ENCODE measurements at regions not wholly inside any gene's neighbourhood (a gene's known extent, or its start where the extent isn't known, plus 50 kb on each side); places are given as distances from the start of the nearest gene placed in this dataset.
A peak's percentile ranks its signal among the peaks of the same experiment; 100 is the strongest.

GRCh38 chr5:68074048-68074632, 141.4 kb upstream of the PIK3R1 start:
- H3K27ac ChIP-seq, result no peak overlapping the region
- WGBS, 2 donors, result 92 to 95% methylated on average over 1 of the region's 1 CpG
- peaks cover 0 to 4% (median 0%) of the 10 kb centered on the region in 4 donors for H3K4me1 ChIP-seq
- TF ChIP-seq EP300 (IDR thresholded peaks at IDR 0.05) (no peak), POLR2A (IDR thresholded peaks at IDR 0.05) (no peak), CTCF (IDR thresholded peaks at IDR 0.05) (no peak)
- no peaks in the 10 kb centered on the region for H3K27me3 ChIP-seq
- no peaks in the 10 kb centered on the region for H3K9me3 ChIP-seq
- DNase-seq (ENCODE audit: low spot score in 2 of 2), result peak; percentile 29 to 43
- no peaks in the 10 kb centered on the region for H3K36me3 ChIP-seq
- H3K4me3 ChIP-seq, result no peak overlapping the region

GRCh38 chr5:68071736-68072135, 143.8 kb upstream of the PIK3R1 start:
- no peaks in the 10 kb centered on the region for H3K4me1 ChIP-seq

DNA sequence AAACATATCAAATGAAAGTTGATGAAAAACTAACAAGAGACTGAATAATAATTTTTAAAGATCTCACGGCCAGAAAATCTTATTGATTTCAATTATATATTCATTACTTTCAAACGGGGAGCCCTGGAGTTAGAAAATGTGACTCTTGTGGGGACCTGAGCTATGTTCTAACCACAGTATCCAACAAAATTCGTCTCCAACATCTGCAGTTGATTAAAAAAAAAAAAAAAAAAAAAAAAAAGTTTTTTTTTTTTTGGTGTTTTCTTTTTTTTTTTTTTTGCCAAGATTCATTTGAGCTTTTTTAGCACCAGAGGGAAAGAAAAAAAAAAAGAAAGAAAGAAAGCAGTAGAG, 144.3 kb upstream of the PIK3R1 start:
- 56 to 75% methylated on average over 3 of the region's 3 CpGs for WGBS, 2 donors
- peak overlapping the region in 2 of 4 donors; percentile 9 to 59 for H3K27ac ChIP-seq

More at GRCh38 chr5:68071736-68072135, 143.8 kb upstream of the PIK3R1 start:
- 63 to 67% methylated on average over 6 of the region's 6 CpGs for WGBS, 2 donors
- no peaks in the 10 kb centered on the region for H3K9me3 ChIP-seq
- H3K27me3 ChIP-seq, result no peaks in the 10 kb centered on the region
- H3K27ac ChIP-seq, result peak overlapping the region in 2 of 4 donors; percentile 7 to 39
- no peak for DNase-seq (ENCODE audit: low spot score in 2 of 2)
- no peaks in the 10 kb centered on the region for H3K36me3 ChIP-seq
- no peak overlapping the region for H3K4me3 ChIP-seq
- TF ChIP-seq POLR2A (IDR thresholded peaks at IDR 0.05), result no peak

DNA sequence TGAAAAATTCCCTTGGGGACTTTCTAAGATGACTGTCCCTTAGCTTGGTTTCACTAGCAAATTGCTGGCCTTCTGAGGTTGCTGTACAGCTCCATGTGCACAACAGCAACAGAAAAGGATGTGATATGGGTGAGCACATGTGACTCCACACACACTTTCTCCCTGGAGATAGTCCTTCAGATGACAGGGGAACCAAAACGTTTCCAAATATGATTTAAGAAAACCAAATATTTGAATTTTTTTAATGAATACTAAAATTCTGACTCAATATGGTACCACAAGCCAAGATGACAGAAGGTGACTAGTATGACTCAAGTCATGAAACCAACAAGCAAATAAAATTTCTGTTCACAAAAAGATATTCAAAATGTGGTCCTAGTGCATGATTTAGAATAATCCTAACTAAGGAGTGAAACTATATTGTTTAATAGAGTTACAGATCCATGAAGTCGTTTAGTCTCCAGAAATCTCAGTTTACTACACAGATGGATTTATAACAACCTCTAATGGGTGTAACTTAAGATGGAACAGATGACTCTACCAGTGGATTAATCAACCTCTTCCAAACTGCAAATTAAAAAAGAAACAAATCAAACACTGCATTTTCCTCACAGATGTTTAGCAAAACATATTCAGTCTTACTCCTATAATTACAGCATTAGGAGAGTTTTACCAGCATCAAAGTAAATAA, 144.8 kb upstream of the PIK3R1 start:
- TF ChIP-seq EP300 (IDR thresholded peaks at IDR 0.05) (no peak), CTCF (IDR thresholded peaks at IDR 0.05) (no peak), POLR2A (IDR thresholded peaks at IDR 0.05) (no peak)
- peak overlapping the region in 2 of 4 donors; percentile 9 to 59 for H3K27ac ChIP-seq
- no peak overlapping the region for H3K4me3 ChIP-seq
- no peaks in the 10 kb centered on the region for H3K27me3 ChIP-seq
- DNase-seq (ENCODE audit: low spot score in 2 of 2), result no peak
- 41 to 50% methylated on average over 2 of the region's 2 CpGs for WGBS, 2 donors
- peaks cover 0 to 6% (median 0%) of the 10 kb centered on the region in 4 donors for H3K9me3 ChIP-seq
- H3K4me1 ChIP-seq, result no peaks in the 10 kb centered on the region
- H3K36me3 ChIP-seq, result no peaks in the 10 kb centered on the region

More for the DNA sequence above, 144.3 kb upstream of the PIK3R1 start:
- no peaks in the 10 kb centered on the region for H3K4me1 ChIP-seq
- no peak for DNase-seq (ENCODE audit: low spot score in 2 of 2)
- no peak overlapping the region for H3K4me3 ChIP-seq
- no peaks in the 10 kb centered on the region for H3K36me3 ChIP-seq
- no peak for TF ChIP-seq CTCF (IDR thresholded peaks at IDR 0.05)
- TF ChIP-seq POLR2A (IDR thresholded peaks at IDR 0.05), result no peak
- no peak for TF ChIP-seq EP300 (IDR thresholded peaks at IDR 0.05)
- H3K9me3 ChIP-seq, result peaks cover 0 to 1% (median 0%) of the 10 kb centered on the region in 4 donors
- no peaks in the 10 kb centered on the region for H3K27me3 ChIP-seq

DNA sequence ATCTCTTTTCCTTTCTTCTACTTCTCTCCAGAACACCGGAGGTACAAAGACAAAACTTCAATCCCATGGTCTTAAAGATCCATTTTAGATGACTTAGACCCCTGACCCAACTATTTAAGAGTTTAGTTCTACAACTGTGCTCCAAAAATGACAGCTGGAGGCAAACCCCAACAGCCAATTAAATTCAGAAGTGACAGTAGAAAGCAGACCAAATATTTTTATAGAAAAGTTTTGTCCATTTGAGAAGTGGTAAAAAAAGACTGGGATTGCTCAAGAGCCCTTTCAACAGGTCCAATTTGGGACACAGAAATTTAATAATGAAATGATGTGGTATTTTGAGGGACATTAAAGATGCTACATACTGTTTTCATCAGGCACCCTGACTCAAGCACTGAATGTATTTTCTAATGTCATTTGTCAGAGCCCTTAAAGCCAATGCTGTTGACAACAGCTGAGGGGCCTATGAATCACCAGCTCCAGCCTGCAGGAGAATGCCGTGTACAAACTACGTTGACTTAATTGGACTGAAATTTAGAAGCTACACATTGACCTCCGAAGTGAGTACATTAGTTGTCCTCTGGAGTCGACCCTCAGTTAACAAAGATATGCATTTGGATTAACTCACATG, 147.5 kb upstream of the PIK3R1 start:
- no peaks in the 10 kb centered on the region for H3K27me3 ChIP-seq
- no peaks in the 10 kb centered on the region for H3K4me1 ChIP-seq
- TF ChIP-seq EP300 (IDR thresholded peaks at IDR 0.05) (no peak), POLR2A (IDR thresholded peaks at IDR 0.05) (no peak), CTCF (IDR thresholded peaks at IDR 0.05) (no peak)
- 63 to 70% methylated on average over 5 of the region's 5 CpGs for WGBS, 2 donors
- peak overlapping the region in 2 of 4 donors; percentile 62 to 68 for H3K27ac ChIP-seq
- H3K9me3 ChIP-seq, result peaks cover 0 to 16% (median 0%) of the 10 kb centered on the region in 4 donors
- DNase-seq (ENCODE audit: low spot score in 2 of 2), result no peak
- H3K4me3 ChIP-seq, result no peak overlapping the region
- H3K36me3 ChIP-seq, result no peaks in the 10 kb centered on the region

Measured in tibial nerve (tissue), 4 donors.